OCI-LY3 (cell line): ENCODE measurements at regions not wholly inside any gene's neighbourhood (a gene's known extent, or its start where the extent isn't known, plus 50 kb on each side); places are given as distances from the start of the nearest gene placed in this dataset.

Experiments
- H2AFZ ChIP-seq: fragments of 200-600, 300-600 bp; shearing (Covaris generic); 2 replicates; pipeline ENCODE4 v1.6.0; 2014; ENCODE audit warnings: antibody characterized with exemption, low read depth, low read length
- H3K27ac ChIP-seq: fragments of 200-600, 300-600 bp; sonication (generic); 2 replicates; pipeline ENCODE4 v1.5.1; 2014; ENCODE audit warnings: mild to moderate bottlenecking, low read length, moderate library complexity, mixed read lengths
- H3K27me3 ChIP-seq: fragments of 200-600, 300-600 bp; sonication (generic); 2 replicates; pipeline ENCODE4 v1.6.1; 2014; ENCODE audit warnings: low read depth, low read length, mixed read lengths
- H3K36me3 ChIP-seq: fragments of 200-600, 300-600 bp; sonication (generic); replicated peaks from 2 replicates; pipeline ENCODE3; 2014; ENCODE audit warnings: low read depth, low read length, mixed read lengths
- H3K4me1 ChIP-seq: fragments of 300-600, 200-600 bp; sonication (generic); 2 replicates; pipeline ENCODE4 v1.6.1; 2014; ENCODE audit warnings: low read length, mixed read lengths
- H3K4me2 ChIP-seq: fragments of 200-600, 300-600 bp; sonication (generic); 2 replicates; pipeline ENCODE4 v1.6.1; 2014; ENCODE audit warnings: low read length, mixed read lengths
- H3K4me3 ChIP-seq: fragments of 300-600, 200-600 bp; sonication (generic); 2 replicates; pipeline ENCODE4 v1.5.1; 2014; ENCODE audit warnings: antibody characterized with exemption, mild to moderate bottlenecking, low read length, moderate library complexity
- H3K79me2 ChIP-seq: fragments of 300-600, 200-600 bp; shearing (Covaris generic); 2 replicates; pipeline ENCODE4 v1.6.1; 2014; ENCODE audit warnings: mild to moderate bottlenecking, low read length, mixed read lengths
- H3K9ac ChIP-seq: fragments of 300-600, 200-600 bp; shearing (Covaris generic); 2 replicates; pipeline ENCODE4 v1.6.0; 2014; ENCODE audit warnings: mild to moderate bottlenecking, low read length, moderate library complexity
- H3K9me3 ChIP-seq: fragments of 200-600, 300-600 bp; shearing (Covaris generic); 2 replicates; pipeline ENCODE4 v1.6.1; 2014; ENCODE audit warnings: low read length, mixed read lengths; ENCODE audit not compliant: insufficient read depth
- H4K20me1 ChIP-seq: fragments of 200-600, 300-600 bp; sonication (generic); 2 replicates; pipeline ENCODE4 v1.6.1; 2016; ENCODE audit warnings: low read length, mixed read lengths; ENCODE audit not compliant: insufficient read depth
- EZH2phosphoT487 ChIP-seq: fragments of 200-600 bp; shearing (Covaris generic); IDR thresholded peaks from 2 replicates; pipeline ENCODE4 v1.6.1; 2018; ENCODE audit warnings: antibody characterized with exemption, mixed run types, low read depth
- TF ChIP-seq, protein P1 (sequence below): fragments of 200-600, 300-600 bp; sonication (generic); IDR thresholded peaks from 2 replicates; pipeline ENCODE4 v1.5.1; 2014; ENCODE audit warnings: antibody characterized with exemption, low read length, low read depth

DNA sequence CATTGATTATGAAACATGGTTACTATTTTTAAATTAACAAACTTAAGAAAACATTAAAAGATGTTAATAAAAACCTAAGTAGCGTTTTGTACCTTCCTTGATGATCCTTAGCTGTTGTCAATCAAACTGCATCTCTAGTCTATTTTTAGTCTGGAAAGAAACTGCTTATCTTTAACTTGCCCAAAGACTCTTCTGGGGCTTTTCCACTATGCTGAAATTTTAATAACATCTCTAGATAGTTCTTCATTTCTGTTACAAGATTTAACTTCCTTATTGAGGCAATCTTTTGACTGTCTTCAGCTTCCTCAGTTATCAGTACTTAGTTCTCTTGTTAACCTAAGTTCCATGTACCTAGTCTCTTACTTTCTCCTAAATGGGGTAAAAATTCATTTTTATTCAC lies 135.9 kb upstream of the HMCN1 start:
- peak overlapping the region; percentile 50 for H3K4me2 ChIP-seq
- TF ChIP-seq EZH2phosphoT487, result no peak
- TF ChIP-seq, protein P1, sequence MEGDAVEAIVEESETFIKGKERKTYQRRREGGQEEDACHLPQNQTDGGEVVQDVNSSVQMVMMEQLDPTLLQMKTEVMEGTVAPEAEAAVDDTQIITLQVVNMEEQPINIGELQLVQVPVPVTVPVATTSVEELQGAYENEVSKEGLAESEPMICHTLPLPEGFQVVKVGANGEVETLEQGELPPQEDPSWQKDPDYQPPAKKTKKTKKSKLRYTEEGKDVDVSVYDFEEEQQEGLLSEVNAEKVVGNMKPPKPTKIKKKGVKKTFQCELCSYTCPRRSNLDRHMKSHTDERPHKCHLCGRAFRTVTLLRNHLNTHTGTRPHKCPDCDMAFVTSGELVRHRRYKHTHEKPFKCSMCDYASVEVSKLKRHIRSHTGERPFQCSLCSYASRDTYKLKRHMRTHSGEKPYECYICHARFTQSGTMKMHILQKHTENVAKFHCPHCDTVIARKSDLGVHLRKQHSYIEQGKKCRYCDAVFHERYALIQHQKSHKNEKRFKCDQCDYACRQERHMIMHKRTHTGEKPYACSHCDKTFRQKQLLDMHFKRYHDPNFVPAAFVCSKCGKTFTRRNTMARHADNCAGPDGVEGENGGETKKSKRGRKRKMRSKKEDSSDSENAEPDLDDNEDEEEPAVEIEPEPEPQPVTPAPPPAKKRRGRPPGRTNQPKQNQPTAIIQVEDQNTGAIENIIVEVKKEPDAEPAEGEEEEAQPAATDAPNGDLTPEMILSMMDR, result no peak
- H3K79me2 ChIP-seq, result peaks cover 26% of the 10 kb centered on the region
- H3K9ac ChIP-seq, result peak overlapping the region; percentile 84
- H3K27me3 ChIP-seq, result no peaks in the 10 kb centered on the region
- H2AFZ ChIP-seq, result no peak overlapping the region
- peak overlapping the region; percentile 26 for H3K4me3 ChIP-seq
- H3K36me3 ChIP-seq, result no peaks in the 10 kb centered on the region
- H4K20me1 ChIP-seq, result no peaks in the 10 kb centered on the region
- H3K4me1 ChIP-seq, result peaks cover 96% of the 10 kb centered on the region
- H3K9me3 ChIP-seq, result no peaks in the 10 kb centered on the region
- peak overlapping the region; percentile 96 for H3K27ac ChIP-seq

DNA sequence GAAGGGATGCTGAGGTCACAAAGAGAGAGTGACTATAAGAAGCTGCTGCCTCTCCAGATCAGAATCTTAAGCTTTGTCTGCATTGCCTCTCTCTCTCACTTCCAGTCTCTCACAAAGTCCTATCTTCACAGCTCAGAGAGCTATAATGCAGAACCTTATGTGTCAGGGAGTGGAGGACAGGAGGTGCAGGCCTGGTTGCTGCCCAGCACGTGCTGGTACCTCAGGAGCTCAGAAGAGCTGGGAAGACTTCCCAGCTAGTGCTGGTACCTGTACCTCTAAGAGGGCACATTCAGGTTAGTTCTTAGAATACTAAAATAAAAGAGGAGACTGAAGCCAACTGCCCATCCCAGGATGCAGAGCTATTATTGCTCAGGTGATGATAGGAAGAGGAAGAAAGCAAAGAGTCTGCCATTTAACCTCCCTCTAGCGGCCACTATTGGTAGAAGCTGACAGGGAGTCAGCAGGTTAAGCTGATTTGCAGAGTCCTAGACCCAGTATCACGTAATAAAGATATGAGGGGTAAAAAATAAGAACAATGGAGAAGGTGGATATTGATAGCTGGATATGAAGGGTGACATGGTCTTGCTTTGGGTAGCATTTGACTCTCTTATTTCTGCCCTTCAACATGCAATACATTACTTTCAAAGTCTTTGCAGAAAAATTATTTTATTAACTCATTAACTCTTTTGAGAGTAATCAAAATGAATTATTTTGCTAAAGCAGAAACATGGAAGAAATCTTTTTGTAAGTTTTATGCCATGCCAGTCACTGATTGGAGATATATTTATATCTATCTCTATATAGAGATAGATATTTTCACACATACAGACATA lies 138.1 kb upstream of the HMCN1 start:
- no peak overlapping the region for H3K4me3 ChIP-seq

DNA sequence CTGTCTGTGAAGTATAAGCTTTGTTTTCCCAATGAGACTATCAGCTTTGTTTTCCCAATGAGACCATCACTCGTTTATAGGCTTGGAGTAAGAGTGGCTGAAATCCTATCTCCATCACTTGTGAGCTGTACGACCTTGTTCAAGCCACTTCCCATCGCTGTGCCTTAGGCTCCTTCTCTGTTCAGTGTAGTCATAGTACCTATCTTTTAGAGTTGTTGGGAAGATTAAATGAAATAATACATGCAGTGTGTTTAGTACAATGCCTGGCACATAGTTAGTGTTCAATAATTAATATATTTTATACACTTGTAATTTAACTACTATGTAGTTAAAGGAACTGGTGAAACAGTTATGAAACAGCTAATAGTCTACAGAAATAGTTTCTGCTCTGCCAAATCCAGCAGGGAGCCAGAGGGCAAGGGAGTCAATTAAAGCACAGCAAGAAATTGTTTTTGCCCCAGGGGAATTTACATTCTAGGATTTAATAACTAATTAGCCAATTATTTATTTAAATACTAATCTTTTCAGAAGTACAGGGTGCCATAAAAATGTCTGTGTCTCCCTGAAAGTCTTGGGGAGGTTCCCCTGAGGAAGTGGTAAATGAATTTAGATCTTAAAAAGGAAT lies 139.3 kb upstream of the HMCN1 start:
- H4K20me1 ChIP-seq, result no peaks in the 10 kb centered on the region
- no peak overlapping the region for H3K4me3 ChIP-seq
- H3K9ac ChIP-seq, result peak overlapping the region; percentile 84
- no peaks in the 10 kb centered on the region for H3K27me3 ChIP-seq
- H3K4me1 ChIP-seq, result peaks cover 73% of the 10 kb centered on the region
- H3K36me3 ChIP-seq, result no peaks in the 10 kb centered on the region
- TF ChIP-seq, protein P1, result no peak
- no peak for TF ChIP-seq EZH2phosphoT487
- H2AFZ ChIP-seq, result peak overlapping the region; percentile 34; the same call in 1 of the 2 replicates
- peaks cover 21% of the 10 kb centered on the region for H3K79me2 ChIP-seq
- H3K27ac ChIP-seq, result peak overlapping the region; percentile 96
- H3K4me2 ChIP-seq, result peak overlapping the region; percentile 16
- no peaks in the 10 kb centered on the region for H3K9me3 ChIP-seq

More for the DNA sequence above, 138.1 kb upstream of the HMCN1 start:
- Histone ChIP-seq H3K9ac (peak overlapping the region; percentile 84), H3K27me3 (no peaks in the 10 kb centered on the region), H4K20me1 (no peaks in the 10 kb centered on the region), H3K79me2 (peaks cover 21% of the 10 kb centered on the region), H3K36me3 (no peaks in the 10 kb centered on the region), H3K27ac (peak overlapping the region; percentile 96), H3K4me1 (peaks cover 84% of the 10 kb centered on the region), H3K9me3 (no peaks in the 10 kb centered on the region), H3K4me2 (peak overlapping the region; percentile 23), H2AFZ (peak overlapping the region; percentile 34)
- TF ChIP-seq, protein P1, result peak; percentile 94
- TF ChIP-seq EZH2phosphoT487, result no peak

DNA sequence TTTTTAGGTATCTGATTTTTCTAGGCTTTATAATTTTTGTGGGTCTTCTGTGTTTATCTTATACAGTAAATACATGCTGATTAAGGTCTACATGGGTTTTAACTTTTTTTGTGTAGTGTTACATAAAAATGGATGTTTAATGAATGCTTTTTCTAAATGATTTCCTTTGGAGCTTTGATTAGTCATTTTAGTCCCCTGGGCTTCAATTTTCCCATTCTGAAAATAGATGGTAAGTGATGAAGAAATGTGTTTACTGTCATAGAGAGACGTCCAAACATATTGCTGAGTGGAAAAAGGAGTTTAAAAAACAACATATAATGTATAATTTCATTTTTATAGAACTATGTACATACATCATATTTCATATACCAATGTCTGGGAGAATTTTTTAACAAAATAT lies 140.9 kb upstream of the HMCN1 start:
- no peak overlapping the region for H2AFZ ChIP-seq
- H4K20me1 ChIP-seq, result no peaks in the 10 kb centered on the region
- no peaks in the 10 kb centered on the region for H3K9me3 ChIP-seq
- no peaks in the 10 kb centered on the region for H3K27me3 ChIP-seq
- no peak for TF ChIP-seq EZH2phosphoT487
- TF ChIP-seq, protein P1, result no peak
- no peak overlapping the region for H3K9ac ChIP-seq
- no peaks in the 10 kb centered on the region for H3K36me3 ChIP-seq
- no peak overlapping the region for H3K4me2 ChIP-seq
- H3K79me2 ChIP-seq, result peaks cover 14% of the 10 kb centered on the region
- H3K4me1 ChIP-seq, result peaks cover 56% of the 10 kb centered on the region
- no peak overlapping the region for H3K4me3 ChIP-seq
- no peak overlapping the region for H3K27ac ChIP-seq
